ENCODE measurements at regions not wholly inside any gene's neighbourhood (a gene's known extent, or its start where the extent isn't known, plus 50 kb on each side); places are given as distances from the start of the nearest gene placed in this dataset.
"Not testable (repeated sequence)": the region's sequence is repeated elsewhere in the genome, so short reads cannot be mapped to it uniquely, and the experiment has no call there.

DNA sequence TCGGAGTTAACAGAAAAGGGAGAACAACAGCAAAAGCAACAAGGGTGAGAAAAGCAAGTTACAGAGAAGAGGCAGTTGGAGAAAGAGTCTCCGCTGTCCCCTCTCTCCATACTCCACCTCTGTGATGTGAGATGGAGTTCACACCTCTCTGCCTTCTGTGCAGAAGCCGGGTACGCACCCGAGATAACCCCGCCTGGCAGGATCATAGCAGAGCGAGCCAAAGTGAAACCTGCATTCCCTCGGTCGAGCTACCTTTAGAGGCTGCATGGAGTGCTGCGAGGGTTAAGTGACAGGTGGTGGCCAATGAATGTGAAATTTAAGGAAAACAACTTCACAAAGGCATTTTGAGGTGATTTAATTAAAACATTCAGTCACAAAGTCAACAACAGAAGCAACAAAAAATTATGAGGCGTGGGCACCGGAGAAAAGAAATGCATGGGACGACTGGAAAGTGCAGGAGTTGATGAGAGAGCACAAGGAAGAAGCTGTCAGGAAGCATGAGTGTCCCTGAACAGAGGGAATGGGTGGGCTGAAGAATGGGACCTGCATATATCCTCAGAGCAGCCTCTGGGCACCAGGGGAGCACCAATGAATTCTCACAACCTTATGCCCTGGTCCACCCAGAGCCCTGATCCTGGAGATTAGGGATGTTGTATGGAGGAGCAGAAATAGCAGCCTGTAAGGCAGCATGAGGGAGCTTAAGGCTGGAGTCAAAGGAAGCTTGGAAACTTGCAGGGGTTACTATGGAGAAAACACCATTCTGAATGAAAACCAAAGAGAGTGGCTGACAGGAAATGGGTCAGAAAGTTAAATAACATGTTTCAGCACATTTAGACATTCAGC is 208.3 kb downstream of the EMP1 start:
- no peak for DNase-seq (ENCODE audit: low spot score)
- TF ChIP-seq, protein P1, sequence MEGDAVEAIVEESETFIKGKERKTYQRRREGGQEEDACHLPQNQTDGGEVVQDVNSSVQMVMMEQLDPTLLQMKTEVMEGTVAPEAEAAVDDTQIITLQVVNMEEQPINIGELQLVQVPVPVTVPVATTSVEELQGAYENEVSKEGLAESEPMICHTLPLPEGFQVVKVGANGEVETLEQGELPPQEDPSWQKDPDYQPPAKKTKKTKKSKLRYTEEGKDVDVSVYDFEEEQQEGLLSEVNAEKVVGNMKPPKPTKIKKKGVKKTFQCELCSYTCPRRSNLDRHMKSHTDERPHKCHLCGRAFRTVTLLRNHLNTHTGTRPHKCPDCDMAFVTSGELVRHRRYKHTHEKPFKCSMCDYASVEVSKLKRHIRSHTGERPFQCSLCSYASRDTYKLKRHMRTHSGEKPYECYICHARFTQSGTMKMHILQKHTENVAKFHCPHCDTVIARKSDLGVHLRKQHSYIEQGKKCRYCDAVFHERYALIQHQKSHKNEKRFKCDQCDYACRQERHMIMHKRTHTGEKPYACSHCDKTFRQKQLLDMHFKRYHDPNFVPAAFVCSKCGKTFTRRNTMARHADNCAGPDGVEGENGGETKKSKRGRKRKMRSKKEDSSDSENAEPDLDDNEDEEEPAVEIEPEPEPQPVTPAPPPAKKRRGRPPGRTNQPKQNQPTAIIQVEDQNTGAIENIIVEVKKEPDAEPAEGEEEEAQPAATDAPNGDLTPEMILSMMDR (IDR thresholded peaks at IDR 0.05; ENCODE audit: extremely low read depth, missing control alignments), result no peak

GRCh38 chr12:13404111-13404628 is 207.6 kb downstream of the EMP1 start:
- no peak for DNase-seq (ENCODE audit: low spot score)
- TF ChIP-seq, protein P1 (IDR thresholded peaks at IDR 0.05; ENCODE audit: extremely low read depth, missing control alignments), result no peak

- DNase-seq (ENCODE audit: low spot score), result not testable (repeated sequence)
Observed at GRCh38 chr12:13391375-13391774, 194.8 kb downstream of the EMP1 start.

DNA sequence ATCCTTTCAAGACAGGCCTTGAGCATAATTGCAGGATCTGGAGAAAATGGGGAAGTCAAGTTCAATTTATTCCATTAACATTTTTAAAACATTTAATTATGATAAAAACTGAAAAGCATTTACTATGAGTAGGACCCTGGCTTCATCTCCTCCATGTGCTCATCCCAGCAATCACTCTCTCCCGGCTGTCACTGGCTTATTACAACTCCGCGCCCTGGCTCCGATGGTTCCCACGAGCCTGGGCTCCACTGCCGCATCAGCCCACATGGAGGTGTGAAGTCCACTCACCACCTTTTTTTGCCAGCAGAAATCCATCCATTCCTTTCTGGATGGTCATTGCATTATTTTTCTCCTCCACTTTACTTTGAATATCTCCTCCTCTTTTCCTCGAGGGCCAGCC is 194.4 kb downstream of the EMP1 start:
- TF ChIP-seq, protein P1 (IDR thresholded peaks at IDR 0.05; ENCODE audit: extremely low read depth, missing control alignments), result no peak
- DNase-seq (ENCODE audit: low spot score), result no peak

DNA sequence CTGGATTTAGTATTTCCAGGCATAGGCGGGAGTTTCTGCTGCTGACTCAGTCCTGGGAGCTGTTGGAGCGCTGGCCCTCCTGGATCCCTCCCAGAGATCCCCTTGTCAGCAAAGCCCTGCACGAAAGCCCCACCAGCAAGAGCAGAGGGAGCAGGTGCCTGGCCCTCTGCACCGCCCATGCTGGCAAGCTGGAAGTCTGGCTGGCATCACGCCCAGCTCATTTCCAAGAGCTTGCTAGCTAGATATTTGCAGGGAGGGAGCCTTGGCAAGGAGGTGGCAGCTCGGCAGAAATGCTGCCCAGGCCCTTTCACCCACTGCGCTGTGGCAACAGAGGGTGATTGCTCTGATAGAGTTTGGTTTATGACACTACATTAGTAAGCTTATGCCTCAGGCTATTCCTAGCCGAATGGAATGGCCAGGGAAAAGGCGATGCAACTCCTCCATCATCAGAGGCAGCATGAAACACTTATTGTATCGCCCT is 193.9 kb downstream of the EMP1 start:
- TF ChIP-seq, protein P1 (IDR thresholded peaks at IDR 0.05; ENCODE audit: extremely low read depth, missing control alignments), result no peak
- DNase-seq (ENCODE audit: low spot score), result no peak

DNA sequence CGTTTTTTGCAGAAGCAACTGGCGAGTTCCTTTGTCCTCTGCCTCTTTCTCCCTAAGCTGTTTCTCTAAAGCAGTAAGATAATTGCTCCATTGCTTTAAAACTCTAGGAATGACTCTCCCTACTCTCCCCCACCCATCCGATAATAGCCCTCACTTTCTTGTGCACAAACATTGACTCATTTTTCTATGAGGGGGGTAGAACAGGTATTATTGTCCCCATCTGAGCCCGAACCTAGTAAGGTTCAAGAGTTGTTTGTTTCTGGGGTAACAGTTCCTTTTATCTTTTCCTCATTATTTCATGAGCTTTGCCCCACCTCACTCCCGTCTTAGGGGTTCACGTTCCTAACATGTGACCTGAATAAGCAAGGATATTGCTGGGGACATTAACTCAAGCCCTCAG is 190.6 kb downstream of the EMP1 start:
- DNase-seq (ENCODE audit: low spot score), result no peak

GRCh38 chr12:13386323-13387039 is 190.0 kb downstream of the EMP1 start:
- TF ChIP-seq, protein P1 (IDR thresholded peaks at IDR 0.05; ENCODE audit: extremely low read depth, missing control alignments), result no peak
- no peak for DNase-seq (ENCODE audit: low spot score)

More for the DNA sequence above, 190.6 kb downstream of the EMP1 start:
- TF ChIP-seq, protein P1 (IDR thresholded peaks at IDR 0.05; ENCODE audit: extremely low read depth, missing control alignments), result no peak
